Loucy (cell line): ENCODE measurements at regions not wholly inside any gene's neighbourhood (a gene's known extent, or its start where the extent isn't known, plus 50 kb on each side); places are given as distances from the start of the nearest gene placed in this dataset.

Experiments used
- H2AFZ ChIP-seq: fragments of 200-600 bp; sonication (generic); 2 replicates; pipeline ENCODE4 v1.6.0; 2016; ENCODE audit warnings: antibody characterized with exemption, mild to moderate bottlenecking, low read length, moderate library complexity
- H3F3A ChIP-seq: fragments of 200-600 bp; 2 replicates; pipeline ENCODE4 v1.6.0; 2016; ENCODE audit warnings: antibody characterized with exemption, low read depth, mild to moderate bottlenecking
- H3K27me3 ChIP-seq: fragments of 200-600 bp; sonication (generic); 2 replicates; pipeline ENCODE4 v1.6.1; 2014; ENCODE audit warnings: low read length, mild to moderate bottlenecking; ENCODE audit not compliant: insufficient read depth, poor library complexity, severe bottlenecking
- H3K36me3 ChIP-seq: fragments of 200-600 bp; sonication (generic); 2 replicates; pipeline ENCODE4 v1.6.1; 2016; ENCODE audit warnings: low read length; ENCODE audit not compliant: insufficient read depth
- H3K4me1 ChIP-seq: fragments of 200-600 bp; sonication (generic); 2 replicates; pipeline ENCODE4 v1.5.1; 2014; ENCODE audit warnings: low read length, mild to moderate bottlenecking; ENCODE audit not compliant: insufficient read depth, poor library complexity, severe bottlenecking
- H3K4me2 ChIP-seq: fragments of 200-600 bp; sonication (generic); 2 replicates; pipeline ENCODE4 v1.6.0; 2014; ENCODE audit warnings: antibody characterized with exemption, low read length, low read depth, mild to moderate bottlenecking; ENCODE audit not compliant: poor library complexity, severe bottlenecking
- H3K4me3 ChIP-seq: fragments of 200-600 bp; sonication (generic); 2 replicates; pipeline ENCODE4 v1.5.1; 2014; ENCODE audit warnings: low read length, mild to moderate bottlenecking, mixed read lengths; ENCODE audit not compliant: poor library complexity, severe bottlenecking
- H3K79me2 ChIP-seq: fragments of 200-600 bp; sonication (generic); 2 replicates; pipeline ENCODE4 v1.6.1; 2014; ENCODE audit warnings: low read length; ENCODE audit not compliant: insufficient read depth
- H3K9ac ChIP-seq: fragments of 200-600 bp; sonication (generic); 2 replicates; pipeline ENCODE4 v1.6.0; 2014; ENCODE audit warnings: mild to moderate bottlenecking, low read depth, low read length, moderate library complexity; ENCODE audit not compliant: poor library complexity, severe bottlenecking
- H3K9me2 ChIP-seq: fragments of 200-600 bp; sonication (generic); replicated peaks from 2 replicates; pipeline ENCODE4 v1.6.1; 2016; ENCODE audit warnings: low read depth, low read length, mixed read lengths
- H3K9me3 ChIP-seq: fragments of 200-600 bp; sonication (generic); 2 replicates; pipeline ENCODE4 v1.6.1; 2014; ENCODE audit warnings: mild to moderate bottlenecking, antibody characterized with exemption, low read length, low read depth; ENCODE audit not compliant: insufficient read depth
- H4K20me1 ChIP-seq: fragments of 200-600 bp; sonication (generic); 2 replicates; pipeline ENCODE4 v1.6.0; 2014; ENCODE audit warnings: antibody characterized with exemption, low read length, mild to moderate bottlenecking; ENCODE audit not compliant: insufficient read depth, poor library complexity, severe bottlenecking
- CTCF ChIP-seq: fragments of 200-600 bp; sonication (generic); conservative IDR thresholded peaks from 2 replicates; pipeline ENCODE4 v1.5.1; 2014; ENCODE audit warnings: mild to moderate bottlenecking, antibody characterized with exemption, low read length
- EZH2phosphoT487 ChIP-seq: fragments of 200-600 bp; IDR thresholded peaks from 2 replicates; pipeline ENCODE4 v1.6.1; 2018; ENCODE audit warnings: antibody characterized with exemption, mild to moderate bottlenecking, moderate library complexity, borderline replicate concordance

DNA sequence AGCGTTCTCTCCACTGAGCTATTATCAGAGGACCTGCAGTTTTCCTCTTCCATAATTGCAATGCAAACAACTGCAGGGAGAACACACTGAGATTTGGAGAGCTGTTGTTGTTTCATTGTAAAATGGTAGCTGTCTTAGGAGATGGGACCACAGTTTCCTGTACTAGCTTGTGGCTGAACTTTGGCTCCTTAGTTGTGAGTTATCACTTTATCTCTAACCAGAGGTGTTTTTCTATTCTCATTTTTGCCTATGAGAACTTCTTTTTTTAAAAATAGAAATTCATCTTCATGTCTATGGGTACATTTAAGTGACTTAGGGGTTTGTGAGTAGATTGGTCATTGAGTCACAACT lies 216.5 kb downstream of the SLC38A4 start:
- peak overlapping the region; percentile 47 for H3K4me2 ChIP-seq
- peak overlapping the region; percentile 8 for H3K4me3 ChIP-seq
- TF ChIP-seq CTCF = no peak
- no peak for TF ChIP-seq EZH2phosphoT487
- H3K9me2 ChIP-seq = no peaks in the 10 kb centered on the region
- H3K27me3 ChIP-seq = no peaks in the 10 kb centered on the region
- no peaks in the 10 kb centered on the region for H3K79me2 ChIP-seq
- no peaks in the 10 kb centered on the region for H3F3A ChIP-seq
- H3K4me1 ChIP-seq = peaks cover 21% of the 10 kb centered on the region
- no peaks in the 10 kb centered on the region for H4K20me1 ChIP-seq
- no peaks in the 10 kb centered on the region for H3K9me3 ChIP-seq
- no peaks in the 10 kb centered on the region for H3K36me3 ChIP-seq
- H3K9ac ChIP-seq = no peak overlapping the region
- no peak overlapping the region for H2AFZ ChIP-seq

- Histone ChIP-seq H3K9me2 (no peaks in the 10 kb centered on the region), H3K9ac (no peak overlapping the region), H3K4me1 (peaks cover 21% of the 10 kb centered on the region), H3K4me2 (peak overlapping the region; percentile 47), H3F3A (no peaks in the 10 kb centered on the region), H3K36me3 (no peaks in the 10 kb centered on the region), H3K27me3 (no peaks in the 10 kb centered on the region), H3K9me3 (no peaks in the 10 kb centered on the region), H4K20me1 (no peaks in the 10 kb centered on the region), H3K4me3 (no peak overlapping the region), H3K79me2 (no peaks in the 10 kb centered on the region), H2AFZ (no peak overlapping the region)
- TF ChIP-seq EZH2phosphoT487 (no peak), CTCF (no peak)
These were observed 217.1 kb downstream of the SLC38A4 start for GRCh38 chr12:46608431-46609272.

DNA sequence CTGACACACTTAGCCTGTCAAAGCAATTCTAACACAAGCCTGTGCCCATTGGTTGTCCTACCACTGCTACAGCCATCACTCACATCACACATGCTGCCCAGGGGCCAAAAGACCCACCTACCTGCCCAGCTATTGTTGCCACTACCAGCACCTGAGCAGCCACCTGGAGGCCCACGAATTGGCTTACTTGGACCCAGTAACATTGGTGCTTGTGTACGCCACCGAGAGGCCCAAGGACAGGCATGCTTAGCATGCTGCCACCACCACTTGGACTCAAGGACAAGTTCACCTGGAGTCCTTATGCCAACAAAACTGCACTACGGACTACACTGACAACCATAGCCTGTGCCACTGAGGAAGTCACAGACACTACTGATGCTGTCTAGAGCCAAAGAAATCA lies 221.1 kb downstream of the SLC38A4 start:
- H3F3A ChIP-seq = no peaks in the 10 kb centered on the region
- no peaks in the 10 kb centered on the region for H3K79me2 ChIP-seq
- H3K9ac ChIP-seq = no peak overlapping the region
- no peaks in the 10 kb centered on the region for H3K27me3 ChIP-seq
- TF ChIP-seq CTCF (no peak), EZH2phosphoT487 (no peak)
- H3K36me3 ChIP-seq = no peaks in the 10 kb centered on the region
- H3K4me3 ChIP-seq = no peak overlapping the region
- H3K9me3 ChIP-seq = no peaks in the 10 kb centered on the region; the same call in 1 of the 2 replicates
- peaks cover 16% of the 10 kb centered on the region for H3K4me1 ChIP-seq
- H3K9me2 ChIP-seq = no peaks in the 10 kb centered on the region
- H2AFZ ChIP-seq = no peak overlapping the region
- H3K4me2 ChIP-seq = no peak overlapping the region
- no peaks in the 10 kb centered on the region for H4K20me1 ChIP-seq
